SK-N-SH treated with all-trans-retinoic acid at 6 μM for 48 hours (cell line): ENCODE measurements at regions not wholly inside any gene's neighbourhood (a gene's known extent, or its start where the extent isn't known, plus 50 kb on each side); places are given as distances from the start of the nearest gene placed in this dataset.
"Not testable (repeated sequence)": the region's sequence is repeated elsewhere in the genome, so short reads cannot be mapped to it uniquely, and the experiment has no call there.

Experiments
- ATAC-seq: fragments of 200-7000 bp; cut with Tn5 transposase; 3 replicates; pipeline ENCODE4 v1.9.1; 2020; ENCODE audit warnings: mild to moderate bottlenecking, moderate library complexity
- ARNTL ChIP-seq: fragments of 450-650 bp; formaldehyde crosslinking; IDR thresholded peaks from 2 replicates; pipeline ENCODE4 v1.5.0; 2020; ENCODE audit warnings: low read depth, mild to moderate bottlenecking, moderate library complexity, borderline replicate concordance
- BACH2 ChIP-seq: fragments of 250-450 bp; sonication (Bioruptor Pico); IDR thresholded peaks from 2 replicates; pipeline ENCODE4 v1.9.0; 2021; ENCODE audit warnings: mild to moderate bottlenecking, borderline replicate concordance
- CSDC2 ChIP-seq: fragments of 250-450 bp; sonication (Bioruptor Pico); IDR thresholded peaks from 2 replicates; pipeline ENCODE4 v1.5.0; 2020; ENCODE audit warnings: mild to moderate bottlenecking, moderate library complexity
- ESRRG ChIP-seq: fragments of 250-450 bp; sonication (Bioruptor Pico); IDR thresholded peaks from 2 replicates; pipeline ENCODE4 v1.6.1; 2021; ENCODE audit warnings: mild to moderate bottlenecking
- GLIS3 ChIP-seq: fragments of 250-450 bp; sonication (Bioruptor Pico); IDR thresholded peaks from 2 replicates; pipeline ENCODE4 v1.5.0; 2020; ENCODE audit warnings: mild to moderate bottlenecking, moderate library complexity
- PPARA ChIP-seq: fragments of 250-450 bp; sonication (Bioruptor Pico); IDR thresholded peaks from 2 replicates; pipeline ENCODE4 v1.5.0; 2020; ENCODE audit warnings: mild to moderate bottlenecking, borderline replicate concordance
- RARB ChIP-seq: fragments of 250-450 bp; sonication (Bioruptor Pico); IDR thresholded peaks from 2 replicates; pipeline ENCODE4 v1.8.0; 2021; ENCODE audit warnings: mild to moderate bottlenecking, moderate library complexity
- SNAI2 ChIP-seq: fragments of 250-450 bp; sonication (Bioruptor Pico); IDR thresholded peaks from 2 replicates; pipeline ENCODE4 v1.5.0; 2020; ENCODE audit warnings: mild to moderate bottlenecking, moderate library complexity
- TCF4 ChIP-seq: fragments of 250-450 bp; sonication (Bioruptor Pico); IDR thresholded peaks from 2 replicates; pipeline ENCODE4 v1.8.0; 2021; ENCODE audit warnings: mild to moderate bottlenecking, moderate library complexity, borderline replicate concordance
- TOX ChIP-seq: fragments of 250-450 bp; sonication (Bioruptor Pico); IDR thresholded peaks from 2 replicates; pipeline ENCODE4 v1.8.0; 2021; ENCODE audit warnings: mild to moderate bottlenecking, moderate library complexity, borderline replicate concordance
- ZC3H10 ChIP-seq: fragments of 250-450 bp; sonication (Bioruptor Pico); IDR thresholded peaks from 2 replicates; pipeline ENCODE4 v1.5.1; 2021; ENCODE audit warnings: mild to moderate bottlenecking, moderate library complexity
- ZFP30 ChIP-seq: fragments of 450-650 bp; formaldehyde crosslinking; IDR thresholded peaks from 2 replicates; pipeline ENCODE4 v1.5.0; 2022; ENCODE audit warnings: mild to moderate bottlenecking, moderate library complexity
- ZNF565 ChIP-seq: fragments of 450-650 bp; formaldehyde crosslinking; conservative IDR thresholded peaks from 2 replicates; pipeline ENCODE4 v1.5.0; 2020; ENCODE audit warnings: low read depth, mild to moderate bottlenecking, moderate library complexity
- ZNF70 ChIP-seq: fragments of 450-650 bp; formaldehyde crosslinking; IDR thresholded peaks from 2 replicates; pipeline ENCODE4 v1.5.0; 2020; ENCODE audit warnings: mild to moderate bottlenecking, moderate library complexity
- ZNF8 ChIP-seq: fragments of 450-650 bp; formaldehyde crosslinking; IDR thresholded peaks from 2 replicates; pipeline ENCODE4 v1.5.0; 2020; ENCODE audit warnings: mild to moderate bottlenecking, moderate library complexity
- TF ChIP-seq, protein P1 (sequence below): fragments of 250-450 bp; sonication (Bioruptor Pico); IDR thresholded peaks from 2 replicates; pipeline ENCODE4 v1.5.0; 2020; ENCODE audit warnings: mild to moderate bottlenecking, moderate library complexity
- TF ChIP-seq, protein P2 (sequence below): fragments of 250-450 bp; sonication (Bioruptor Pico); IDR thresholded peaks from 2 replicates; pipeline ENCODE4 v1.8.0; 2021; ENCODE audit warnings: low read depth, mild to moderate bottlenecking, moderate library complexity, borderline replicate concordance
- TF ChIP-seq, protein P3 (sequence below): fragments of 250-450 bp; sonication (Bioruptor Pico); IDR thresholded peaks from 2 replicates; pipeline ENCODE4 v1.5.1; 2021; ENCODE audit warnings: mild to moderate bottlenecking, moderate library complexity
- TF ChIP-seq, protein P4 (sequence below): fragments of 250-450 bp; sonication (Bioruptor Pico); IDR thresholded peaks from 2 replicates; pipeline ENCODE4 v1.8.0; 2020; ENCODE audit warnings: mild to moderate bottlenecking, moderate library complexity, borderline replicate concordance

DNA sequence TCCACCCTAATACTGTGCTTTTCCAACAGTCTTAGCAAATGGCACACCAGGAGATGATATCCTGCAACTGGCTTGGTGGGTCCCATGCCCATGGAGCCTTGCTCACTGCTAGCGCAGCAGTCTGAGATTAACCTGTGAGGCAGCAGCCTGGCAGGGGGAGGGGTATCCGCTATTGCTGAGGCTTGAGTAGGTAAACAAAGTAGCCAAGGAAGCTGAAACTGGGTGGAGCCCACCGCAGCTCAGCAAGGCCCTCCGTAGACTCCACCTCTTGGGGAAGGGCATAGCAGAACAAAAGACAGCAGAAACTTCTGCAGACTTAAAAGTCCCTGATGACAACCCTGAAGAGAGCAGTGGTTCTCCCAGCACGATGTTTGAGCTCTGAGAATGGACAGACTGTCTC, 399.0 kb downstream of the CCSER2 start:
- ATAC-seq = no peak
- TF ChIP-seq SNAI2 (CRISPR knock-in tag) (no peak), ZFP30 (CRISPR knock-in tag) (no peak), ZC3H10 (CRISPR knock-in tag) (no peak), CSDC2 (CRISPR knock-in tag) (no peak), RARB (no peak), TOX (CRISPR knock-in tag) (no peak), BACH2 (CRISPR knock-in tag) (no peak), PPARA (CRISPR knock-in tag) (no peak), GLIS3 (CRISPR knock-in tag) (no peak), ARNTL (no peak), ZNF565 (CRISPR knock-in tag) (no peak), TCF4 (CRISPR knock-in tag) (no peak), ZNF70 (CRISPR knock-in tag) (no peak), ESRRG (no peak), ZNF8 (CRISPR knock-in tag) (no peak)
- TF ChIP-seq, protein P1, sequence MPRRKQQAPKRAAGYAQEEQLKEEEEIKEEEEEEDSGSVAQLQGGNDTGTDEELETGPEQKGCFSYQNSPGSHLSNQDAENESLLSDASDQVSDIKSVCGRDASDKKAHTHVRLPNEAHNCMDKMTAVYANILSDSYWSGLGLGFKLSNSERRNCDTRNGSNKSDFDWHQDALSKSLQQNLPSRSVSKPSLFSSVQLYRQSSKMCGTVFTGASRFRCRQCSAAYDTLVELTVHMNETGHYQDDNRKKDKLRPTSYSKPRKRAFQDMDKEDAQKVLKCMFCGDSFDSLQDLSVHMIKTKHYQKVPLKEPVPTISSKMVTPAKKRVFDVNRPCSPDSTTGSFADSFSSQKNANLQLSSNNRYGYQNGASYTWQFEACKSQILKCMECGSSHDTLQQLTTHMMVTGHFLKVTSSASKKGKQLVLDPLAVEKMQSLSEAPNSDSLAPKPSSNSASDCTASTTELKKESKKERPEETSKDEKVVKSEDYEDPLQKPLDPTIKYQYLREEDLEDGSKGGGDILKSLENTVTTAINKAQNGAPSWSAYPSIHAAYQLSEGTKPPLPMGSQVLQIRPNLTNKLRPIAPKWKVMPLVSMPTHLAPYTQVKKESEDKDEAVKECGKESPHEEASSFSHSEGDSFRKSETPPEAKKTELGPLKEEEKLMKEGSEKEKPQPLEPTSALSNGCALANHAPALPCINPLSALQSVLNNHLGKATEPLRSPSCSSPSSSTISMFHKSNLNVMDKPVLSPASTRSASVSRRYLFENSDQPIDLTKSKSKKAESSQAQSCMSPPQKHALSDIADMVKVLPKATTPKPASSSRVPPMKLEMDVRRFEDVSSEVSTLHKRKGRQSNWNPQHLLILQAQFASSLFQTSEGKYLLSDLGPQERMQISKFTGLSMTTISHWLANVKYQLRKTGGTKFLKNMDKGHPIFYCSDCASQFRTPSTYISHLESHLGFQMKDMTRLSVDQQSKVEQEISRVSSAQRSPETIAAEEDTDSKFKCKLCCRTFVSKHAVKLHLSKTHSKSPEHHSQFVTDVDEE (CRISPR knock-in tag) = no peak
- TF ChIP-seq, protein P2, sequence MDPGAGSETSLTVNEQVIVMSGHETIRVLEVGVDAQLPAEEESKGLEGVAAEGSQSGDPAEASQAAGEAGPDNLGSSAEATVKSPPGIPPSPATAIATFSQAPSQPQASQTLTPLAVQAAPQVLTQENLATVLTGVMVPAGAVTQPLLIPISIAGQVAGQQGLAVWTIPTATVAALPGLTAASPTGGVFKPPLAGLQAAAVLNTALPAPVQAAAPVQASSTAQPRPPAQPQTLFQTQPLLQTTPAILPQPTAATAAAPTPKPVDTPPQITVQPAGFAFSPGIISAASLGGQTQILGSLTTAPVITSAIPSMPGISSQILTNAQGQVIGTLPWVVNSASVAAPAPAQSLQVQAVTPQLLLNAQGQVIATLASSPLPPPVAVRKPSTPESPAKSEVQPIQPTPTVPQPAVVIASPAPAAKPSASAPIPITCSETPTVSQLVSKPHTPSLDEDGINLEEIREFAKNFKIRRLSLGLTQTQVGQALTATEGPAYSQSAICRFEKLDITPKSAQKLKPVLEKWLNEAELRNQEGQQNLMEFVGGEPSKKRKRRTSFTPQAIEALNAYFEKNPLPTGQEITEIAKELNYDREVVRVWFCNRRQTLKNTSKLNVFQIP = no peak
- TF ChIP-seq, protein P3, sequence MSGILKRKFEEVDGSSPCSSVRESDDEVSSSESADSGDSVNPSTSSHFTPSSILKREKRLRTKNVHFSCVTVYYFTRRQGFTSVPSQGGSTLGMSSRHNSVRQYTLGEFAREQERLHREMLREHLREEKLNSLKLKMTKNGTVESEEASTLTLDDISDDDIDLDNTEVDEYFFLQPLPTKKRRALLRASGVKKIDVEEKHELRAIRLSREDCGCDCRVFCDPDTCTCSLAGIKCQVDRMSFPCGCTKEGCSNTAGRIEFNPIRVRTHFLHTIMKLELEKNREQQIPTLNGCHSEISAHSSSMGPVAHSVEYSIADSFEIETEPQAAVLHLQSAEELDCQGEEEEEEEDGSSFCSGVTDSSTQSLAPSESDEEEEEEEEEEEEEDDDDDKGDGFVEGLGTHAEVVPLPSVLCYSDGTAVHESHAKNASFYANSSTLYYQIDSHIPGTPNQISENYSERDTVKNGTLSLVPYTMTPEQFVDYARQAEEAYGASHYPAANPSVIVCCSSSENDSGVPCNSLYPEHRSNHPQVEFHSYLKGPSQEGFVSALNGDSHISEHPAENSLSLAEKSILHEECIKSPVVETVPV (CRISPR knock-in tag) = no peak
- TF ChIP-seq, protein P4, sequence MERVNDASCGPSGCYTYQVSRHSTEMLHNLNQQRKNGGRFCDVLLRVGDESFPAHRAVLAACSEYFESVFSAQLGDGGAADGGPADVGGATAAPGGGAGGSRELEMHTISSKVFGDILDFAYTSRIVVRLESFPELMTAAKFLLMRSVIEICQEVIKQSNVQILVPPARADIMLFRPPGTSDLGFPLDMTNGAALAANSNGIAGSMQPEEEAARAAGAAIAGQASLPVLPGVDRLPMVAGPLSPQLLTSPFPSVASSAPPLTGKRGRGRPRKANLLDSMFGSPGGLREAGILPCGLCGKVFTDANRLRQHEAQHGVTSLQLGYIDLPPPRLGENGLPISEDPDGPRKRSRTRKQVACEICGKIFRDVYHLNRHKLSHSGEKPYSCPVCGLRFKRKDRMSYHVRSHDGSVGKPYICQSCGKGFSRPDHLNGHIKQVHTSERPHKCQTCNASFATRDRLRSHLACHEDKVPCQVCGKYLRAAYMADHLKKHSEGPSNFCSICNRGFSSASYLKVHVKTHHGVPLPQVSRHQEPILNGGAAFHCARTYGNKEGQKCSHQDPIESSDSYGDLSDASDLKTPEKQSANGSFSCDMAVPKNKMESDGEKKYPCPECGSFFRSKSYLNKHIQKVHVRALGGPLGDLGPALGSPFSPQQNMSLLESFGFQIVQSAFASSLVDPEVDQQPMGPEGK (CRISPR knock-in tag) = no peak

DNA sequence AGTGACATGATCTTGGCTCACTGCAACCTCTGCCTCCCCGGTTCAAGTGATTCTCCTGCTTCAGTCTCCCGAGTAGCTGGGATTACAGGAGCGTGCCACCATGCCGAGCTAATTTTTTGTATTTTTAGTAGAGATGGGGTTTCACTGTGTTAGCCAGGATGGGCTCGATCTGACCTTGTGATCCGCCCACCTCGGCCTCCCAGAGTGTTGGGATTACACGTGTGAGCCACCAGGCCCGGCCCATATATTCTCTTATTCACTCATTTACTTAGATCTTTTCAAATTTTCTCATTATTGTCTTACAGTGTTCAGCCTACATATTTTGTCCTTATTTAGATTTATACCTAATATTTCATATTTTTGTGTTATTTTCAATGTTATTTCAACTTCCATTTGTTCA, 410.7 kb downstream of the CCSER2 start:
- not testable (repeated sequence) for ATAC-seq

DNA sequence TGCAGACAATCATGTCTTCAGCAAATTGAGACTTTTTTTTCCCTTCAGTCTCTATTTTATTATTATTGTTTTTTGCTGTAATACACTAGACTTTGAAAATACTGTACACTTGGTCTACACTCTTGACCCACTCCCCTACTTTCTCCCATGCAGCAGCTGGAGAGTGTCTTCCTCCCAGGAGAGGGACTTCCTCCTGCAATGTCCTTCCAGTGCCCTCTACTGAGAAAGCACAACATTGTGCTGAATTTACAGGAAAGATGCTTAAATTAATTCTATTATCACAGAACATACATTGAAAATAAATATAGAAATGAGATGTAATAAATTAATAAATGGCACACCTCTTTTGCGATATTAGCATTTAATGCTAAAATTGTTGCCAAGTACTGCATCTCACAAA, 411.3 kb downstream of the CCSER2 start:
- no peak for TF ChIP-seq ZNF8 (CRISPR knock-in tag)
- no peak for TF ChIP-seq CSDC2 (CRISPR knock-in tag)
- TF ChIP-seq GLIS3 (CRISPR knock-in tag) = no peak
- no peak for TF ChIP-seq ZC3H10 (CRISPR knock-in tag)
- no peak for TF ChIP-seq ZNF70 (CRISPR knock-in tag)
- TF ChIP-seq RARB = no peak
- TF ChIP-seq ESRRG = no peak
- TF ChIP-seq, protein P1 (CRISPR knock-in tag) = no peak
- no peak for ATAC-seq
